GM13977 (cell line): ENCODE measurements at regions not wholly inside any gene's neighbourhood (a gene's known extent, or its start where the extent isn't known, plus 50 kb on each side); places are given as distances from the start of the nearest gene placed in this dataset.

Experiments
- DNase-seq: peaks from one replicate; pipeline ENCODE4 v3.0.0; 2012; ENCODE audit warnings: low spot score
- CTCF ChIP-seq: IDR thresholded peaks from 2 replicates; pipeline ENCODE4 v1.5.1; 2012; ENCODE audit warnings: mild to moderate bottlenecking, control low read depth; ENCODE audit not compliant: insufficient read depth; ENCODE audit errors: extremely low read depth, missing control alignments
- in situ Hi-C: fragments of 300-500 bp; cut with MboI; formaldehyde crosslinking; loops from one replicate; pipeline ENCODE4 v1.12.0; 2022; ENCODE audit warnings: low sequenced_read_pairs, low pct_unique_long_range_greater_than_20kb, mixed read lengths, inconsistent platforms; ENCODE audit not compliant: unreplicated experiment

- in situ Hi-C loops = no loop called here
- TF ChIP-seq CTCF = no peak
- no peak for DNase-seq
Measured at GRCh38 chr1:239545466-239545865, 159.1 kb downstream of the CHRM3 start.

DNA sequence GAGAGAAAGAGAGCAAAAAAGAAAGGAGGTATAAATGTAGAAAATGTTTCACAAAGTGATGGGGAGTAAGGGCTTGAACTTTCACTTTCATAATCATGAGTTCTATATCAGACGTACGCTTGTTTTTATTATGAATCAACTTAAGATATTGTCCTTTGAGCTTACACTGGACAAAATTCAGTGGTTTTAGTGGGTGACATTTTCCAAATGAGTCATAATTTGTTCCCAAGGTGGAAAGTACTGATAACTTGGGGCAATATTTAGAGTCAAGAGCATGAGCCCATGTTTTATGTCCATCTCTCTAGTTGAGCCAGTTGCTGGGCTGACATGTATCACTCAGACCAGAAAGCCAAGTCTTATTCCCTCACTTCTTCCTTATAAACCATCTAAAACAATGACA lies 161.6 kb downstream of the CHRM3 start:
- in situ Hi-C loops = no loop called here
- no peak for TF ChIP-seq CTCF
- no peak for DNase-seq

- no peak for TF ChIP-seq CTCF
- in situ Hi-C loops = no loop called here
- DNase-seq = no peak
Measured at GRCh38 chr1:239550178-239550577, 163.8 kb downstream of the CHRM3 start.

- no peak for DNase-seq
- in situ Hi-C loops = no loop called here
- TF ChIP-seq CTCF = no peak
Measured at GRCh38 chr1:239555350-239555749, 169.0 kb downstream of the CHRM3 start.

- no peak for TF ChIP-seq CTCF
- in situ Hi-C loops = no loop called here
- no peak for DNase-seq
Measured at GRCh38 chr1:239558559-239558958, 172.2 kb downstream of the CHRM3 start.

GRCh38 chr1:239558991-239559390 lies 172.6 kb downstream of the CHRM3 start:
- DNase-seq = no peak
- in situ Hi-C loops = no loop called here
- no peak for TF ChIP-seq CTCF

DNA sequence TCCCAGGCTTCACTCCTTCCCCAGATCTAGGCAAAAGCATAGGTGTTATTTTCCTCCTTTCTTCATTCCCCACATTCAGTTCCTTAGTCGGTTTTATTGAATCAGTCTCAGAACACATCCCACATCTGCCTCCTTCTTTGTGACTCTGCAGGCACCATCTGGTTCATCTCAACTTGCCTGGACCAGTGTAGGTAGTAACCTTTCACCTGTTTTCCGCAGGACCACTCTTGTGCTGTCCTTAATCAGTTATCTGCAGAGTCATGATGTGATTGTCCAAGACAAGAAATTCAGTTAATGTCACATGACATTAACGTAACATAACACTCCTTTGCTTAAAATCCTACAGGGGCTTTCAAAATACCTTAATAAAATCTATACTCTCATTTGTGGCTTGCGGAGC lies 174.6 kb downstream of the CHRM3 start:
- no peak for TF ChIP-seq CTCF
- in situ Hi-C loops = no loop called here
- no peak for DNase-seq
